ENCODE measurements at regions not wholly inside any gene's neighbourhood (a gene's known extent, or its start where the extent isn't known, plus 50 kb on each side); places are given as distances from the start of the nearest gene placed in this dataset.

GRCh38 chr10:8640878-8641277, 586.4 kb downstream of the GATA3 start:
- TF ChIP-seq CTCF (IDR thresholded peaks at IDR 0.05), result no peak
- TF ChIP-seq EZH2phosphoT487 (IDR thresholded peaks at IDR 0.05), result no peak

All from neural progenitor cell (in vitro differentiated cells).